H1 (cell line): ENCODE measurements at regions not wholly inside any gene's neighbourhood (a gene's known extent, or its start where the extent isn't known, plus 50 kb on each side); places are given as distances from the start of the nearest gene placed in this dataset.

Experiments
- CTCF ChIA-PET: fragments of 300-600 bp; sonication (Branson Sonifier 250); formaldehyde crosslinking; loops from one replicate; lab custom pipeline; 2021; ENCODE audit not compliant: partially characterized antibody; lab: Charles Lee
- POLR2A ChIA-PET: fragments of 300-600 bp; sonication (Branson Sonifier 250); formaldehyde crosslinking; loops from one replicate; lab custom pipeline; 2021; ENCODE audit warnings: inconsistent platforms; ENCODE audit not compliant: partially characterized antibody; lab: Charles Lee
- DNase-seq, 2 experiments: peaks; one replicate each; pipeline versions ENCODE4 v3.0.0 to v3.0.0-alpha.2; 2010 to 2022; ENCODE audit warnings: low spot score in 2 of 2, low read depth in 1 of 2, mixed read lengths in 1 of 2
- FAIRE-seq: peaks from 2 replicates; lab custom pipeline; 2011; peaks lifted over from hg19 to GRCh38; lab: Jason Lieb, UNC
- H2AFZ ChIP-seq: 2 replicates; pipeline ENCODE4 v1.8.1; 2012; ENCODE audit warnings: low read length, inconsistent platforms
- H2AK5ac ChIP-seq: 2 replicates; pipeline ENCODE4 v1.6.1; 2013; ENCODE audit warnings: low read depth, low read length
- H2BK120ac ChIP-seq: replicated peaks from 2 replicates; pipeline ENCODE3; 2013; ENCODE audit warnings: low read depth, low read length, inconsistent platforms
- H2BK12ac ChIP-seq: 2 replicates; pipeline ENCODE4 v1.6.1; 2013; ENCODE audit warnings: low read depth, low read length
- H2BK15ac ChIP-seq: 2 replicates; pipeline ENCODE4 v1.6.1; 2013; ENCODE audit warnings: low read length
- H2BK20ac ChIP-seq: 2 replicates; pipeline ENCODE4 v1.6.1; 2013; ENCODE audit warnings: low read length
- H2BK5ac ChIP-seq: 2 replicates; pipeline ENCODE4 v1.6.1; 2013; ENCODE audit warnings: low read depth, low read length
- H3K14ac ChIP-seq: 2 replicates; pipeline ENCODE4 v1.6.1; 2013; ENCODE audit warnings: inconsistent platforms; ENCODE audit not compliant: insufficient read length
- H3K18ac ChIP-seq: 2 replicates; pipeline ENCODE4 v1.6.1; 2013; ENCODE audit warnings: low read length; ENCODE audit errors: extremely low read depth
- H3K23ac ChIP-seq: 2 replicates; pipeline ENCODE4 v1.6.1; 2013; ENCODE audit warnings: inconsistent platforms; ENCODE audit not compliant: insufficient read length
- H3K23me2 ChIP-seq: 2 replicates; pipeline ENCODE4 v1.6.1; 2013; ENCODE audit warnings: low read depth, low read length
- H3K27ac ChIP-seq: 2 replicates; pipeline ENCODE4 v1.6.1; 2011; ENCODE audit warnings: low read depth, low read length, inconsistent platforms
- H3K27me3 ChIP-seq, 4 experiments: replicated peaks in 1 of 4; 1 replicate in 1 of 4; 2 replicates in 3 of 4; pipeline versions ENCODE4 v1.6.1 to v1.8.1; 2011 to 2013; ENCODE audit warnings: low read length in 3 of 4, mild to moderate bottlenecking in 3 of 4, inconsistent platforms in 2 of 4, mixed read lengths in 2 of 4, moderate library complexity in 1 of 4; ENCODE audit not compliant: control insufficient read depth in 3 of 4, insufficient read depth in 3 of 4; ENCODE audit errors: extremely low read depth in 1 of 4
- H3K36me3 ChIP-seq, 4 experiments: 2 replicates each; pipeline versions ENCODE4 v1.6.1 to v1.8.1; 2011 to 2013; ENCODE audit warnings: mild to moderate bottlenecking in 4 of 4, low read length in 3 of 4, moderate library complexity in 2 of 4, control low read depth in 1 of 4, inconsistent platforms in 1 of 4; ENCODE audit not compliant: insufficient read depth in 4 of 4, control insufficient read depth in 2 of 4
- H3K4ac ChIP-seq: replicated peaks from 2 replicates; pipeline ENCODE3; 2013; ENCODE audit warnings: low read length, low read depth, mixed read lengths, inconsistent platforms; ENCODE audit not compliant: insufficient read length
- H3K4me1 ChIP-seq, 4 experiments: replicated peaks in 1 of 4; 1 replicate in 1 of 4; 2 replicates in 3 of 4; pipeline versions ENCODE4 v1.6.1 to v1.8.1; 2011 to 2013; ENCODE audit warnings: low read length in 3 of 4, inconsistent platforms in 2 of 4, mixed read lengths in 1 of 4; ENCODE audit not compliant: insufficient read depth in 4 of 4, control insufficient read depth in 3 of 4
- H3K4me2 ChIP-seq, 2 experiments: 2 replicates each; pipeline versions ENCODE4 v1.6.1 to v1.8.1; 2011 to 2013; ENCODE audit warnings: low read depth in 2 of 2, low read length in 2 of 2, control low read depth in 1 of 2, inconsistent platforms in 1 of 2, mild to moderate bottlenecking in 1 of 2; ENCODE audit not compliant: insufficient read depth in 1 of 2
- H3K4me3 ChIP-seq, 4 experiments: fragments of 200-600, 300-600 bp in 1 of 4; sonication (generic), shearing (Covaris generic), sonication (Bioruptor Twin) in 1 of 4; 2 replicates each; pipeline versions ENCODE4 v1.5.1 to v1.8.1; 2011 to 2016; ENCODE audit warnings: low read length in 4 of 4, low read depth in 3 of 4, control low read depth in 2 of 4, inconsistent platforms in 2 of 4, mild to moderate bottlenecking in 2 of 4, mixed read lengths in 1 of 4, moderate library complexity in 1 of 4; ENCODE audit not compliant: insufficient read depth in 2 of 4; ENCODE audit errors: extremely low read depth in 1 of 4
- H3K56ac ChIP-seq: replicated peaks from 2 replicates; pipeline ENCODE3; 2013; ENCODE audit warnings: low read depth, mild to moderate bottlenecking, mixed read lengths, low read length, inconsistent platforms; ENCODE audit not compliant: insufficient read length
- H3K79me1 ChIP-seq: 2 replicates; pipeline ENCODE4 v1.6.1; 2013; ENCODE audit warnings: low read depth, low read length, control low read depth
- H3K79me2 ChIP-seq, 2 experiments: 2 replicates each; pipeline versions ENCODE4 v1.6.1 to v1.8.1; 2012 to 2013; ENCODE audit warnings: low read length in 2 of 2, mild to moderate bottlenecking in 2 of 2, inconsistent platforms in 1 of 2; ENCODE audit not compliant: insufficient read depth in 2 of 2, control insufficient read depth in 1 of 2
- H3K9ac ChIP-seq, 4 experiments: replicated peaks in 1 of 4; 1 replicate in 1 of 4; 2 replicates in 3 of 4; pipeline versions ENCODE4 v1.6.1 to v1.8.1; 2011 to 2013; ENCODE audit warnings: low read depth in 3 of 4, low read length in 3 of 4, control low read depth in 2 of 4, mild to moderate bottlenecking in 2 of 4, moderate library complexity in 2 of 4, inconsistent platforms in 1 of 4; ENCODE audit errors: extremely low read depth in 1 of 4
- H3K9me3 ChIP-seq, 2 experiments: 2 replicates each; pipeline versions ENCODE4 v1.6.1 to v1.8.1; 2012 to 2013; ENCODE audit warnings: mild to moderate bottlenecking in 2 of 2, moderate library complexity in 2 of 2, control low read depth in 1 of 2, inconsistent platforms in 1 of 2, low read depth in 1 of 2, low read length in 1 of 2, mixed read lengths in 1 of 2; ENCODE audit not compliant: insufficient read depth in 2 of 2
- H4K20me1 ChIP-seq, 2 experiments: replicated peaks in 1 of 2; 2 replicates each; pipeline versions ENCODE3 to v1.8.1; 2011 to 2013; ENCODE audit warnings: inconsistent platforms in 2 of 2, low read length in 2 of 2, mild to moderate bottlenecking in 1 of 2; ENCODE audit not compliant: insufficient read depth in 2 of 2, control insufficient read depth in 1 of 2
- H4K5ac ChIP-seq: 2 replicates; pipeline ENCODE4 v1.6.1; 2013; ENCODE audit warnings: low read length, low read depth, mixed read lengths, inconsistent platforms; ENCODE audit not compliant: insufficient read length
- H4K8ac ChIP-seq: 2 replicates; pipeline ENCODE4 v1.8.0; 2013; ENCODE audit warnings: mild to moderate bottlenecking, moderate library complexity, low read length, inconsistent platforms; ENCODE audit not compliant: insufficient read depth; ENCODE audit errors: extremely low read depth
- H4K91ac ChIP-seq: replicated peaks from 2 replicates; pipeline ENCODE3; 2013; ENCODE audit warnings: low read length, mixed read lengths, inconsistent platforms; ENCODE audit not compliant: insufficient read length
- ATF3 ChIP-seq: IDR thresholded peaks from 2 replicates; pipeline ENCODE4 v1.6.1; 2011; ENCODE audit warnings: low read depth, mild to moderate bottlenecking, low read length; ENCODE audit not compliant: insufficient read depth
- CTCF ChIP-seq, 3 experiments: IDR thresholded peaks; 1 replicate in 2 of 3; 2 replicates in 1 of 3; pipeline versions ENCODE4 v1.5.1 to v1.6.1; 2011; ENCODE audit warnings: low read length in 3 of 3, mild to moderate bottlenecking in 3 of 3, inconsistent platforms in 2 of 3, low read depth in 1 of 3, moderate library complexity in 1 of 3; ENCODE audit not compliant: insufficient read depth in 1 of 3; ENCODE audit errors: control extremely low read depth in 1 of 3
- FOSL1 ChIP-seq: IDR thresholded peaks from 2 replicates; pipeline ENCODE4 v1.6.1; 2011; ENCODE audit warnings: mild to moderate bottlenecking, low read depth, low read length, moderate library complexity; ENCODE audit not compliant: insufficient read depth
- GABPA ChIP-seq: IDR thresholded peaks from 2 replicates; pipeline ENCODE4 v1.6.1; 2011; ENCODE audit warnings: mild to moderate bottlenecking, low read length, moderate library complexity, borderline replicate concordance; ENCODE audit not compliant: insufficient read depth
- GTF2F1 ChIP-seq: IDR thresholded peaks from 2 replicates; pipeline ENCODE4 v1.6.1; 2012; ENCODE audit warnings: low read depth, low read length, improper control_type of control experiment, borderline replicate concordance
- MAFK ChIP-seq: IDR thresholded peaks from 2 replicates; pipeline ENCODE4 v1.6.1; 2012; ENCODE audit warnings: low read depth, mild to moderate bottlenecking, improper control_type of control experiment, low read length
- SIRT6 ChIP-seq: IDR thresholded peaks from one replicate; pipeline ENCODE4 v1.7.1; 2012; ENCODE audit warnings: low read length, inconsistent platforms
- SIX5 ChIP-seq: IDR thresholded peaks from 2 replicates; pipeline ENCODE4 v1.6.1; 2011; ENCODE audit warnings: mild to moderate bottlenecking, low read depth, low read length
- USF2 ChIP-seq: IDR thresholded peaks from 2 replicates; pipeline ENCODE4 v1.6.1; 2011; ENCODE audit warnings: low read length, improper control_type of control experiment
- YY1 ChIP-seq: IDR thresholded peaks from 2 replicates; pipeline ENCODE4 v1.6.1; 2011; ENCODE audit warnings: low read depth, mild to moderate bottlenecking, low read length
- whole genome bisulfite sequencing, 2 experiments: shearing (Covaris generic) in 1 of 2; methylation state at CpG; one replicate each; pipeline versions ENCODE4 v1.1.6 to v1.1.7; 2013 to 2015; ENCODE audit warnings: low lambda C conversion rate in 2 of 2, mixed read lengths in 2 of 2, inconsistent platforms in 1 of 2, low coverage in 1 of 2, missing lambda C conversion rate in 1 of 2; ENCODE audit not compliant: insufficient replicate concordance in 2 of 2, insufficient coverage in 1 of 2, insufficient read length in 1 of 2; ENCODE audit errors: extremely low coverage in 1 of 2, missing lambda C conversion rate in 1 of 2; 5-methylcytosine and 5-hydroxymethylcytosine counted together

GRCh38 chr1:216807696-216808095 is 84.5 kb upstream of the ESRRG start:
- H3K14ac ChIP-seq: no peak overlapping the region
- H2AK5ac ChIP-seq: no peak overlapping the region
- H3K27ac ChIP-seq: no peak overlapping the region
- no peak overlapping the region for H2AFZ ChIP-seq
- CTCF ChIA-PET: interaction anchor here (0.6 to 2.0 kb wide), 3 partner anchors 30 to 241 kb away, joined by 3 to 5 read pairs (median 4); no protein-coding TSS in a partner anchor
- H2BK20ac ChIP-seq: no peak overlapping the region
- H3K79me1 ChIP-seq: no peaks in the 10 kb centered on the region
- H4K8ac ChIP-seq: no peak overlapping the region
- no peak overlapping the region for H2BK12ac ChIP-seq
- no peak overlapping the region for H2BK5ac ChIP-seq
- H3K56ac ChIP-seq: no peak overlapping the region
- no peak overlapping the region for H3K4ac ChIP-seq
- no peaks in the 10 kb centered on the region for H3K27me3 ChIP-seq
- FAIRE-seq (no peak), DNase-seq (no peak)
- H2BK120ac ChIP-seq: no peak overlapping the region
- H3K9me3 ChIP-seq: no peaks in the 10 kb centered on the region
- no peak overlapping the region for H4K91ac ChIP-seq
- no peak overlapping the region for H3K23ac ChIP-seq
- no peaks in the 10 kb centered on the region for H3K36me3 ChIP-seq
- H2BK15ac ChIP-seq: no peak overlapping the region
- H3K9ac ChIP-seq: no peak overlapping the region
- no peak overlapping the region for H3K4me3 ChIP-seq
- H3K18ac ChIP-seq: no peak overlapping the region
- H3K23me2 ChIP-seq: no peaks in the 10 kb centered on the region
- H4K20me1 ChIP-seq: no peaks in the 10 kb centered on the region
- POLR2A ChIA-PET: no interaction called here
- no peaks in the 10 kb centered on the region for H3K79me2 ChIP-seq
- H3K4me1 ChIP-seq: peaks cover 1 to 15% (median 7%) of the 10 kb centered on the region in 4 experiments; a peak in 6 of 7 replicates
- H4K5ac ChIP-seq: no peak overlapping the region
- no peak overlapping the region for H3K4me2 ChIP-seq
- WGBS, 2 experiments: 83% methylated on average over 1 of the region's 1 CpG; no CpG with 5 or more reads in 1 of the 2 experiments
- TF ChIP-seq MAFK (no peak), ATF3 (no peak), YY1 (no peak), GTF2F1 (no peak), SIX5 (no peak), CTCF (IDR thresholded peaks at IDR 0.05; ENCODE audit: control extremely low read depth in 1 of 3, insufficient read depth in 1 of 3, low read depth in 1 of 3, low read length in 3 of 3) (no peak), GABPA (no peak), FOSL1 (no peak), USF2 (no peak), SIRT6 (no peak)
